AG10803 (cell line): ENCODE measurements at regions not wholly inside any gene's neighbourhood (a gene's known extent, or its start where the extent isn't known, plus 50 kb on each side); places are given as distances from the start of the nearest gene placed in this dataset.

Experiments used
- DNase-seq: peaks from one replicate; pipeline ENCODE4 v3.0.0; 2010; ENCODE audit warnings: low read depth
- H3K4me3 ChIP-seq: 2 replicates; pipeline ENCODE4 v1.5.1; 2011; ENCODE audit warnings: mild to moderate bottlenecking, low read length, control low read depth
- CTCF ChIP-seq: conservative IDR thresholded peaks from 2 replicates; pipeline ENCODE4 v1.5.1; 2011; ENCODE audit warnings: mild to moderate bottlenecking, low read length, control low read depth, inconsistent platforms

- no peak for TF ChIP-seq CTCF
- peak; percentile 55 for DNase-seq
- no peak overlapping the region for H3K4me3 ChIP-seq
Measured at GRCh38 chr6:4327841-4328240, 192.5 kb upstream of the ECI2 start.

GRCh38 chr6:4324746-4325145, 189.4 kb upstream of the ECI2 start:
- H3K4me3 ChIP-seq = no peak overlapping the region
- no peak for DNase-seq
- no peak for TF ChIP-seq CTCF

- no peak for DNase-seq
Measured at GRCh38 chr6:4323322-4323721, 187.9 kb upstream of the ECI2 start.

DNA sequence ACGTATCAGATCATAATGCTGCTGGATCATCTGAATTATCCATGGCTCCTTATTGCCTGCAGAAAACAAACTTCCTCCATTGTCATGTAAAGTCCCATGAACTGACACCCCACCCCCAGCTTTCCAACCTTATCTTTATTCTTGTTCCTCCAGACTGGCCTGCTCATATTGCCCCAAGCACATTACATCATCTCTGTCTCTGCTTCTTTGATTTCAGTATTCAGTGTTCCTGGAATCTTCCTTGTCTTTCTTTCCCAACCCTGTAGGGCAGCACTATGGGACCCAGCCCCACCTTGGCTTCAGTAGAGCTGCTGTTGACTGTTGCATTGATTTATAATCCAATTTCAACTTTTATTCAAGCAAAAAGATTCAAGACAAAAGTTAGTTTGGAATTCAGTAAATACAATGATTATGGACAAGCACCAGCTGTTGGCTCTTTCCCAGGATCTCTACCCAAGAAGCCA, 187.5 kb upstream of the ECI2 start:
- H3K4me3 ChIP-seq = no peak overlapping the region
- no peak for DNase-seq
- no peak for TF ChIP-seq CTCF

More at GRCh38 chr6:4323322-4323721, 187.9 kb upstream of the ECI2 start:
- no peak for TF ChIP-seq CTCF
- no peak overlapping the region for H3K4me3 ChIP-seq

- DNase-seq = no peak
- H3K4me3 ChIP-seq = no peak overlapping the region
- TF ChIP-seq CTCF = no peak
Measured at GRCh38 chr6:4322134-4322845, 186.9 kb upstream of the ECI2 start.

GRCh38 chr6:4320860-4321259, 185.5 kb upstream of the ECI2 start:
- H3K4me3 ChIP-seq = no peak overlapping the region
- TF ChIP-seq CTCF = no peak
- DNase-seq = peak; percentile 93

DNA sequence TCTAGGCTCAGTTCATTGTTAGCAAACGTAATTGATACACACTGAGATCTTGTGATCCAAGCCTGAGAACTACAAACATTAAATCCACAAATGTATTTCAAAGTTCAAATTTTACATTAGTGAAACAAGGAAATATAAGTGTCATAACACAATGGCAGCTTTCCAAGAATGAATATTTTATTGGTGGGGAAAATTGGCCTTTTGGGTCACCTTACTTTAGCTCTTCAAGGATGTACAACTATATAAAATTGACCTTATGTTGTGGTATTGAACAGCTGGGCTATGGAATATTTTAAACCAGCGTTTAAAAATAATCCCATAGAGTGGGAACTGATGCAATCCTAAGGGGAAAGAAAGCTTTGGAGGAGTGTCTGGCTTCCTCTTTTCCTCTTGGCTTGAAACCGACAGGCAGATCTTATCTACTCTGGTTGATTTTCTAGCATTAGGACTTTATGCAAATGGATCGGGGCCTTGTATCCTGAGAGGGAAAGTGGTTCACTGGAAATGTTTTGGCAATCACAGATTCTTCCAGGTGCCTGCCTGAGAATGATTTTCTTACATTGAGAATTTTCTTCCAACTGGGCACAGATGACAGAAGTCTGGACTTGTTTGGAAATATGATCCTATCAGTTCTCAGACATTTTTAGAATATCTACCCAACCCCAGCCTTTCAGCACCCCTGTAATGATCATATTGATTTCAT, 184.8 kb upstream of the ECI2 start:
- TF ChIP-seq CTCF = no peak
- no peak overlapping the region for H3K4me3 ChIP-seq
- DNase-seq = peak; percentile 47
